ENCODE measurements at regions not wholly inside any gene's neighbourhood (a gene's known extent, or its start where the extent isn't known, plus 50 kb on each side); places are given as distances from the start of the nearest gene placed in this dataset.

GRCh38 chr1:186541003-186541402 lies 80.1 kb upstream of the PDC start:
- Histone ChIP-seq H3K36me3 (ENCODE audit: insufficient read depth, low read length) (no peaks in the 10 kb centered on the region), H3K9ac (ENCODE audit: low read length) (no peak overlapping the region), H3K4me3 (ENCODE audit: low read depth in 1 of 2, low read length in 2 of 2) (no peak overlapping the region), H3K4me1 (ENCODE audit: insufficient read depth, low read length) (no peaks in the 10 kb centered on the region), H3K27me3 (ENCODE audit: control insufficient read depth in 1 of 2, insufficient read depth in 2 of 2, low read length in 2 of 2) (no peaks in the 10 kb centered on the region), H3K27ac (ENCODE audit: low read depth, low read length) (no peak overlapping the region), H3K9me3 (ENCODE audit: low read length) (no peaks in the 10 kb centered on the region)

DNA sequence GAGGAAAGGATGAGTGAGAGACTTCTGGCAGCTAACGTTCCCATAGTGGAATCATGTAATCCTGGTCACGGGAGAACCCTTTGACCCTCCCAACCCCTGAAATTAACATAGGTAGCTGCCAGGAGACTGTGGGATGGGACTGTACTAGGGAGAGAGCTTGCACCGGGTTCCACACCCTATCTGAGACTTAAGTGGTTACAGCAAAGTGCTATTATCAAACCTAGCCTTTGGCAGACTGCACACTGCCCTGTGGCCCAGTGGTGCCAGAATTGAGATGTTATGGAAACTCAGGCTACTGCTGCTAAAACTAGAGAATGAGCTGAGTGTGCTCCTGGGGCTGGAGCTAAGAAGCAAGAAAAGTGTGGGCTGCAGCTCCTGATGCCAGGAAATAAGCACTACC lies 79.6 kb upstream of the PDC start:
- Histone ChIP-seq H3K9me3 (ENCODE audit: low read length) (no peaks in the 10 kb centered on the region), H3K27me3 (ENCODE audit: control insufficient read depth in 1 of 2, insufficient read depth in 2 of 2, low read length in 2 of 2) (no peaks in the 10 kb centered on the region), H3K4me1 (ENCODE audit: insufficient read depth, low read length) (peaks cover 3% of the 10 kb centered on the region), H3K27ac (ENCODE audit: low read depth, low read length) (no peak overlapping the region), H3K4me3 (ENCODE audit: low read depth in 1 of 2, low read length in 2 of 2) (no peak overlapping the region), H3K9ac (ENCODE audit: low read length) (no peak overlapping the region), H3K36me3 (ENCODE audit: insufficient read depth, low read length) (no peaks in the 10 kb centered on the region)

DNA sequence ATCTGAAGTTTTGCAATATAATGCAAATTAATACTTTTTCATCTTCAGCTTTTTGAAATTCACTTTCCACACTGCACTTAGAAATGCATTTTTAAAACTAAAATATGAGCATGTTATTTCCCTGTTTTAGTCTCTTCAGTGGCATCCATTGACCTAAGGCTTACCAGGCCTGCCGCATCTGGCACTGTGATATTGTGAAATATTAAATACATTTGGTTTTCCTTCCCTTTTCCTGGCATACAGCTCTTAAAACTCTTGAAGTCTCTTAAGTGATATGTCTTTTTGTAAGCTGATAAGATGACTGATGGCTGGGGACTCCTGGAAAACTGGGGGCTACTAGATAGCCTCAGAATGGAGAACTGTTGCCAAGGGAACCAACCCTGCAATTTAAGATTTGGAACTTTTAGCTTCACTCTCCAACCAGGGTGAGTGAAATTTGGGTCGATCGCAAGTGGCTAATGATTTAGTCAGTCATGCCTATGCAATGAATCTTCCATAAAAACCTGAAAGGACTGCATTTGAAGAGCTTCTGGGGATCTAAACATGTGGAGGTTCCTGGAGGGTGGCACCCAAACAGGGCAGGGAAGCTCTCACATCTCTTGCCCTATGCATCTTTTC lies 75.5 kb upstream of the PDC start:
- H3K27me3 ChIP-seq (ENCODE audit: control insufficient read depth in 1 of 2, insufficient read depth in 2 of 2, low read length in 2 of 2) = no peaks in the 10 kb centered on the region
- H3K4me3 ChIP-seq (ENCODE audit: low read depth in 1 of 2, low read length in 2 of 2) = no peak overlapping the region
- H3K36me3 ChIP-seq (ENCODE audit: insufficient read depth, low read length) = no peaks in the 10 kb centered on the region
- H3K9me3 ChIP-seq (ENCODE audit: low read length) = no peaks in the 10 kb centered on the region
- peaks cover 5% of the 10 kb centered on the region for H3K4me1 ChIP-seq (ENCODE audit: insufficient read depth, low read length)
- H3K27ac ChIP-seq (ENCODE audit: low read depth, low read length) = no peak overlapping the region
- H3K9ac ChIP-seq (ENCODE audit: low read length) = no peak overlapping the region

GRCh38 chr1:186535388-186536133 lies 74.6 kb upstream of the PDC start:
- Histone ChIP-seq H3K4me1 (ENCODE audit: insufficient read depth, low read length) (peaks cover 5% of the 10 kb centered on the region), H3K27me3 (ENCODE audit: control insufficient read depth in 1 of 2, insufficient read depth in 2 of 2, low read length in 2 of 2) (no peaks in the 10 kb centered on the region), H3K36me3 (ENCODE audit: insufficient read depth, low read length) (no peaks in the 10 kb centered on the region), H3K27ac (ENCODE audit: low read depth, low read length) (no peak overlapping the region), H3K9me3 (ENCODE audit: low read length) (no peaks in the 10 kb centered on the region), H3K4me3 (ENCODE audit: low read depth in 1 of 2, low read length in 2 of 2) (no peak overlapping the region), H3K9ac (ENCODE audit: low read length) (no peak overlapping the region)

GRCh38 chr1:186534401-186534800 lies 73.5 kb upstream of the PDC start:
- peaks cover 5% of the 10 kb centered on the region for H3K4me1 ChIP-seq (ENCODE audit: insufficient read depth, low read length)
- no peaks in the 10 kb centered on the region for H3K27me3 ChIP-seq (ENCODE audit: control insufficient read depth in 1 of 2, insufficient read depth in 2 of 2, low read length in 2 of 2)
- no peak overlapping the region for H3K4me3 ChIP-seq (ENCODE audit: low read depth in 1 of 2, low read length in 2 of 2)
- H3K36me3 ChIP-seq (ENCODE audit: insufficient read depth, low read length) = no peaks in the 10 kb centered on the region
- H3K9ac ChIP-seq (ENCODE audit: low read length) = no peak overlapping the region
- H3K9me3 ChIP-seq (ENCODE audit: low read length) = no peaks in the 10 kb centered on the region
- H3K27ac ChIP-seq (ENCODE audit: low read depth, low read length) = no peak overlapping the region

DNA sequence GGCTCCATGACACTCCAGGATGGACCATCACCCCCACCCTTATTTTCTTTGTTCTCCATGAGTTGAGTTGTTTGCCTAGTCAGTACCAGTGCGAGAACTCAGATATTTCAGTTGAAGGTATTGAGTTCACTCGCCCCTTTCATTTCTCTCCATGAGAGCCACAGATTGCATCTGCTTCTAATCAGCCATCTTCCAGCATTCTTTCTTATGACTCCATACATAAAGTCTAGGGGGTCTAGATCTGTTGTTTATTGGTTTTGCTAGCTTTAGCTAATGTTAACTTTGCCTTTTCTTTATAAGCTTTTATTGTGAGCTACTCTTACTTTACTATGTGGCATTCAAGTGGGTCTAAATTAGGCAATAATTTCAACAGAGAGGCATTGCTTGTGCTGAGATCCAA lies 71.6 kb upstream of the PDC start:
- Histone ChIP-seq H3K36me3 (ENCODE audit: insufficient read depth, low read length) (no peaks in the 10 kb centered on the region), H3K4me1 (ENCODE audit: insufficient read depth, low read length) (peaks cover 5% of the 10 kb centered on the region), H3K27ac (ENCODE audit: low read depth, low read length) (no peak overlapping the region), H3K9me3 (ENCODE audit: low read length) (no peaks in the 10 kb centered on the region), H3K4me3 (ENCODE audit: low read depth in 1 of 2, low read length in 2 of 2) (no peak overlapping the region), H3K9ac (ENCODE audit: low read length) (no peak overlapping the region), H3K27me3 (ENCODE audit: control insufficient read depth in 1 of 2, insufficient read depth in 2 of 2, low read length in 2 of 2) (no peaks in the 10 kb centered on the region)

GRCh38 chr1:186531561-186532165 lies 70.7 kb upstream of the PDC start:
- no peak overlapping the region for H3K9ac ChIP-seq (ENCODE audit: low read length)
- no peaks in the 10 kb centered on the region for H3K36me3 ChIP-seq (ENCODE audit: insufficient read depth, low read length)
- H3K4me1 ChIP-seq (ENCODE audit: insufficient read depth, low read length) = peaks cover 5% of the 10 kb centered on the region
- no peaks in the 10 kb centered on the region for H3K27me3 ChIP-seq (ENCODE audit: control insufficient read depth in 1 of 2, insufficient read depth in 2 of 2, low read length in 2 of 2)
- H3K27ac ChIP-seq (ENCODE audit: low read depth, low read length) = no peak overlapping the region
- H3K4me3 ChIP-seq (ENCODE audit: low read depth in 1 of 2, low read length in 2 of 2) = no peak overlapping the region
- no peaks in the 10 kb centered on the region for H3K9me3 ChIP-seq (ENCODE audit: low read length)

GRCh38 chr1:186530109-186530508 lies 69.2 kb upstream of the PDC start:
- no peak overlapping the region for H3K27ac ChIP-seq (ENCODE audit: low read depth, low read length)
- no peaks in the 10 kb centered on the region for H3K36me3 ChIP-seq (ENCODE audit: insufficient read depth, low read length)
- H3K9me3 ChIP-seq (ENCODE audit: low read length) = no peaks in the 10 kb centered on the region
- H3K4me3 ChIP-seq (ENCODE audit: low read depth in 1 of 2, low read length in 2 of 2) = no peak overlapping the region
- H3K27me3 ChIP-seq (ENCODE audit: control insufficient read depth in 1 of 2, insufficient read depth in 2 of 2, low read length in 2 of 2) = no peaks in the 10 kb centered on the region
- H3K4me1 ChIP-seq (ENCODE audit: insufficient read depth, low read length) = no peaks in the 10 kb centered on the region
- H3K9ac ChIP-seq (ENCODE audit: low read length) = no peak overlapping the region

GRCh38 chr1:186519982-186520381 lies 59.1 kb upstream of the PDC start:
- Histone ChIP-seq H3K9me3 (ENCODE audit: low read length) (no peaks in the 10 kb centered on the region), H3K27ac (ENCODE audit: low read depth, low read length) (no peak overlapping the region), H3K36me3 (ENCODE audit: insufficient read depth, low read length) (no peaks in the 10 kb centered on the region), H3K4me3 (ENCODE audit: low read depth in 1 of 2, low read length in 2 of 2) (no peak overlapping the region), H3K4me1 (ENCODE audit: insufficient read depth, low read length) (no peaks in the 10 kb centered on the region), H3K27me3 (ENCODE audit: control insufficient read depth in 1 of 2, insufficient read depth in 2 of 2, low read length in 2 of 2) (no peaks in the 10 kb centered on the region), H3K9ac (ENCODE audit: low read length) (no peak overlapping the region)

DNA sequence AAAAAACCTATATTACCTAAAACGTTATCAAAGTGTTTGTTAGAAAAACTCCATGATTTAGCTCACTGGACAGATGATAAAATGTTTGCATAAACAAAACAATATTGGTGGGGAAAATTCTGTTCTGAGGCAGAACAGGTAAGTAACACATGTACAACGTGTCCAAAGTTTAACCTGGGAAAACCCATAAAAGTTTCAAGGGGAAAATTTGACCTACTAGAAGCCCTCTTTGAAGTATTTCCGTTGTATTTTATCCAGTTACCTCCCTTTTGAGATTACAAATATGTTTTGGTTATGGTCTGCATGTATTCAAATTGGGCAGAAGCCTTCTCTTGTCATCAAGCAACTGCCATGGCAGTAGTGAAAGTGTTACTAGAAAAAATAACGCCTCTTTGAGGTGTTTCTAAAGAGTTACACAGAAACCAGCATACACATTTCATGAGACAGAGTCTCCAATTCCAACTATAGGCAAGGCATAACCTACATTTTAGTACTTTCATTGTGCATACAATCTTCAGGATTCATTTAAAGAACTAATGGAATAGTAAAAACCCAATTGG lies 58.0 kb upstream of the PDC start:
- Histone ChIP-seq H3K27me3 (ENCODE audit: control insufficient read depth in 1 of 2, insufficient read depth in 2 of 2, low read length in 2 of 2) (no peaks in the 10 kb centered on the region), H3K9me3 (ENCODE audit: low read length) (no peaks in the 10 kb centered on the region), H3K4me3 (ENCODE audit: low read depth in 1 of 2, low read length in 2 of 2) (no peak overlapping the region), H3K4me1 (ENCODE audit: insufficient read depth, low read length) (no peaks in the 10 kb centered on the region), H3K36me3 (ENCODE audit: insufficient read depth, low read length) (no peaks in the 10 kb centered on the region), H3K27ac (ENCODE audit: low read depth, low read length) (no peak overlapping the region), H3K9ac (ENCODE audit: low read length) (no peak overlapping the region)

DNA sequence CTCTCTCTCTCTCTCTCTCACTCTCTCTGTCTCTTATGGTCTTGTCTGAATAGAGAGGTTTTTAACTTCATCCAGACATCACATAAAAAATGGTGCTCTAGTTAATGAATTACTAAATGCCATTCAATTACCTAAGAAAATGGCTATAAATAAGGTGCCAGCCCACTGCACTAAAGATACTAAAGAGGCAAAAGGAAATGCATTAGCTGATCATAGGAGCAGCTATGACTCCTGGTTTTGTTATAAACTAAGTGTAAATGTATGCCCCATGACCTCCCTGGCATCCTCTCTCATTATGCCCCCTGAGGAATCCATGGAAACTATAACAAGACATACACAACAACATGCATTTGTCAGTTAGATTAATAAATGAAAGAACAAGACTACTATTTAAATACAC lies 57.5 kb upstream of the PDC start:
- H3K9me3 ChIP-seq (ENCODE audit: low read length) = no peaks in the 10 kb centered on the region

More for the DNA sequence above, 57.5 kb upstream of the PDC start:
- Histone ChIP-seq H3K27me3 (ENCODE audit: control insufficient read depth in 1 of 2, insufficient read depth in 2 of 2, low read length in 2 of 2) (no peaks in the 10 kb centered on the region), H3K9ac (ENCODE audit: low read length) (no peak overlapping the region), H3K36me3 (ENCODE audit: insufficient read depth, low read length) (no peaks in the 10 kb centered on the region), H3K4me3 (ENCODE audit: low read depth in 1 of 2, low read length in 2 of 2) (no peak overlapping the region), H3K4me1 (ENCODE audit: insufficient read depth, low read length) (no peaks in the 10 kb centered on the region), H3K27ac (ENCODE audit: low read depth, low read length) (no peak overlapping the region)
